ENCODE measurements at regions not wholly inside any gene's neighbourhood (a gene's known extent, or its start where the extent isn't known, plus 50 kb on each side); places are given as distances from the start of the nearest gene placed in this dataset.

DNA sequence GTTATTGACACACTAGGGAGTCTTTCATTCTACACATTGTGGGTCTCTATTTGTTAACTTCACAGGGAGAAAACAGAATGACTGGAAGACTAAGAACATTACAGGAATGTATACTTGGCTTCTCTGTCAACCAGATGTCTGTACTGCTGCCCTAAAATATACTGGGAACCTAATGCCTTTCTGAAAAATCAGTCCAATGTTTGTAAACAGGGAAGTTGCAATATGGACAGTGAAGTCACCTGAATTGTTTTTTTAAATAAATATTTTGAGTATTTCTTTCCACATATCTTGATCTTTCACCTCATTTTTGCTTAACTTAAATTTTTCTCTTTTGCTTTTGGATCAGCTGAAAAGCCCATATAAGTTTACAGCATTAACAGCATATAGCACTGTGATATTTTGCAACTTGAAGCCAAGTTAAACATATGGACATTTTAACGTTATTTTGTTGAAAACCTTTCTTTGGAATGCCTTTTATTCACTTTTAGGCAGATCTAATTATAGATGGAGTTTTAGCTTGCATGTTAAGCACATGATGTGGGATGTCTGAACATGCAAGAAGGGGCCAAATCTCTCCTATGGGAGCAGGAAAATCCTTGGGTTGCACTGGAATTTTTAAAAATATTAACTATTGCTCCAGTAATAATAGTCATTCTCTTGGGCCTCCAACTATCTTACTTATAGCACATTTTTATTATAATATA lies 137.7 kb upstream of the TWIST2 start:
- TF ChIP-seq POLR2A (IDR thresholded peaks at IDR 0.05) (no peak), EP300 (IDR thresholded peaks at IDR 0.05) (no peak)
- TF ChIP-seq, protein P1, sequence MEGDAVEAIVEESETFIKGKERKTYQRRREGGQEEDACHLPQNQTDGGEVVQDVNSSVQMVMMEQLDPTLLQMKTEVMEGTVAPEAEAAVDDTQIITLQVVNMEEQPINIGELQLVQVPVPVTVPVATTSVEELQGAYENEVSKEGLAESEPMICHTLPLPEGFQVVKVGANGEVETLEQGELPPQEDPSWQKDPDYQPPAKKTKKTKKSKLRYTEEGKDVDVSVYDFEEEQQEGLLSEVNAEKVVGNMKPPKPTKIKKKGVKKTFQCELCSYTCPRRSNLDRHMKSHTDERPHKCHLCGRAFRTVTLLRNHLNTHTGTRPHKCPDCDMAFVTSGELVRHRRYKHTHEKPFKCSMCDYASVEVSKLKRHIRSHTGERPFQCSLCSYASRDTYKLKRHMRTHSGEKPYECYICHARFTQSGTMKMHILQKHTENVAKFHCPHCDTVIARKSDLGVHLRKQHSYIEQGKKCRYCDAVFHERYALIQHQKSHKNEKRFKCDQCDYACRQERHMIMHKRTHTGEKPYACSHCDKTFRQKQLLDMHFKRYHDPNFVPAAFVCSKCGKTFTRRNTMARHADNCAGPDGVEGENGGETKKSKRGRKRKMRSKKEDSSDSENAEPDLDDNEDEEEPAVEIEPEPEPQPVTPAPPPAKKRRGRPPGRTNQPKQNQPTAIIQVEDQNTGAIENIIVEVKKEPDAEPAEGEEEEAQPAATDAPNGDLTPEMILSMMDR (IDR thresholded peaks at IDR 0.05) = no peak

Data from ovary (tissue), 3 donors.